ENCODE measurements at regions not wholly inside any gene's neighbourhood (a gene's known extent, or its start where the extent isn't known, plus 50 kb on each side); places are given as distances from the start of the nearest gene placed in this dataset.

- no peaks in the 10 kb centered on the region for H3K36me3 ChIP-seq (ENCODE audit: control insufficient read depth, insufficient read depth, low read length)
- H3K4me3 ChIP-seq (ENCODE audit: low read depth in 2 of 2, low read length in 2 of 2) = no peak overlapping the region
- ATAC-seq = no peak
- no peaks in the 10 kb centered on the region for H3K27me3 ChIP-seq (ENCODE audit: control insufficient read depth, insufficient read depth, low read length)
- DNase-seq (ENCODE audit: low read depth, low spot score) = no peak
- intact Hi-C loops (cut with micrococcal nuclease; ENCODE audit: unreplicated experiment) = no loop called here
- no peak overlapping the region for H3K27ac ChIP-seq (ENCODE audit: low read length)
- no peaks in the 10 kb centered on the region for H3K9me3 ChIP-seq (ENCODE audit: control insufficient read depth, insufficient read depth, low read depth, low read length)
- H3K4me1 ChIP-seq (ENCODE audit: control insufficient read depth, insufficient read depth, low read length) = no peaks in the 10 kb centered on the region
- CTCF ChIA-PET = no interaction called here
- in situ Hi-C loops (cut with HindIII; ENCODE audit: low pct_unique_long_range_greater_than_20kb, low sequenced_read_pairs) = no loop called here
- BruUV-seq (replicated peaks) = no TSS peak
- POLR2A ChIA-PET = no interaction called here
- TF ChIP-seq TCF7L2 (IDR thresholded peaks at IDR 0.05; ENCODE audit: low read depth, low read length) (no peak), POLR2AphosphoS5 (IDR thresholded peaks at IDR 0.05; ENCODE audit: low read depth, low read length) (no peak), SIN3A (IDR thresholded peaks at IDR 0.05; ENCODE audit: borderline replicate concordance, insufficient read depth, low read depth, low read length) (no peak), REST (IDR thresholded peaks at IDR 0.05; ENCODE audit: insufficient read depth in 1 of 2, low read depth in 2 of 2, low read length in 1 of 2) (no peak), CTCF (IDR thresholded peaks at IDR 0.05) (no peak)
Measured at GRCh38 chr7:153858355-153858754, 193.8 kb upstream of the DPP6 start.

- POLR2A ChIA-PET = no interaction called here
- BruUV-seq (replicated peaks) = no TSS peak
- intact Hi-C loops (cut with micrococcal nuclease; ENCODE audit: unreplicated experiment) = no loop called here
Measured at GRCh38 chr7:153859239-153859638, 193.0 kb upstream of the DPP6 start.

More at GRCh38 chr7:153859239-153859638, 193.0 kb upstream of the DPP6 start:
- Histone ChIP-seq H3K4me1 (ENCODE audit: control insufficient read depth, insufficient read depth, low read length) (no peaks in the 10 kb centered on the region), H3K27ac (ENCODE audit: low read length) (no peak overlapping the region), H3K36me3 (ENCODE audit: control insufficient read depth, insufficient read depth, low read length) (no peaks in the 10 kb centered on the region), H3K9me3 (ENCODE audit: control insufficient read depth, insufficient read depth, low read depth, low read length) (no peaks in the 10 kb centered on the region), H3K4me3 (ENCODE audit: low read depth in 2 of 2, low read length in 2 of 2) (no peak overlapping the region), H3K27me3 (ENCODE audit: control insufficient read depth, insufficient read depth, low read length) (no peaks in the 10 kb centered on the region)
- DNase-seq (ENCODE audit: low read depth, low spot score) = no peak
- TF ChIP-seq SIN3A (IDR thresholded peaks at IDR 0.05; ENCODE audit: borderline replicate concordance, insufficient read depth, low read depth, low read length) (no peak), CTCF (IDR thresholded peaks at IDR 0.05) (no peak), REST (IDR thresholded peaks at IDR 0.05; ENCODE audit: insufficient read depth in 1 of 2, low read depth in 2 of 2, low read length in 1 of 2) (no peak)
- CTCF ChIA-PET = no interaction called here
- in situ Hi-C loops (cut with HindIII; ENCODE audit: low pct_unique_long_range_greater_than_20kb, low sequenced_read_pairs) = no loop called here
- ATAC-seq = no peak
